GM18520 (cell line): ENCODE measurements at regions not wholly inside any gene's neighbourhood (a gene's known extent, or its start where the extent isn't known, plus 50 kb on each side); places are given as distances from the start of the nearest gene placed in this dataset.
"Not testable (repeated sequence)": the region's sequence is repeated elsewhere in the genome, so short reads cannot be mapped to it uniquely, and the experiment has no call there.

Experiments
- ATAC-seq: cut with Tn5 transposase; IDR thresholded peaks from one replicate; pipeline ENCODE4 v1.9.1; 2021; ENCODE audit not compliant: unreplicated experiment

- no peak for ATAC-seq
These were observed 117.8 kb upstream of the ENPP6 start for GRCh38 chr4:184335520-184335919.

GRCh38 chr4:184333446-184333845, 115.8 kb upstream of the ENPP6 start:
- not testable (repeated sequence) for ATAC-seq

- ATAC-seq: no peak
These were observed 113.8 kb upstream of the ENPP6 start for GRCh38 chr4:184331268-184331995.

- not testable (repeated sequence) for ATAC-seq
These were observed 112.9 kb upstream of the ENPP6 start for GRCh38 chr4:184330517-184331094.

- peak; percentile 75 for ATAC-seq
These were observed 112.2 kb upstream of the ENPP6 start for GRCh38 chr4:184329659-184330400.

- no peak for ATAC-seq
These were observed 111.6 kb upstream of the ENPP6 start for GRCh38 chr4:184329235-184329634.

GRCh38 chr4:184328022-184328736, 110.5 kb upstream of the ENPP6 start:
- ATAC-seq: peak; percentile 74

GRCh38 chr4:184324939-184325477, 107.3 kb upstream of the ENPP6 start:
- ATAC-seq: no peak

GRCh38 chr4:184322328-184323025, 104.8 kb upstream of the ENPP6 start:
- ATAC-seq: no peak

- no peak for ATAC-seq
These were observed 103.0 kb upstream of the ENPP6 start for GRCh38 chr4:184320631-184321030.

GRCh38 chr4:184318852-184319251, 101.2 kb upstream of the ENPP6 start:
- ATAC-seq: no peak

GRCh38 chr4:184317234-184317918, 99.7 kb upstream of the ENPP6 start:
- no peak for ATAC-seq

- ATAC-seq: no peak
These were observed 99.1 kb upstream of the ENPP6 start for GRCh38 chr4:184316821-184317220.

- no peak for ATAC-seq
These were observed 98.1 kb upstream of the ENPP6 start for GRCh38 chr4:184315675-184316359.

GRCh38 chr4:184313702-184314659, 96.3 kb upstream of the ENPP6 start:
- peak; percentile 70 for ATAC-seq

- ATAC-seq: no peak
These were observed 95.4 kb upstream of the ENPP6 start for GRCh38 chr4:184313058-184313581.

- ATAC-seq: no peak
These were observed 94.5 kb upstream of the ENPP6 start for GRCh38 chr4:184312126-184312525.
